Uterus (tissue), 2 donors: ENCODE measurements at regions not wholly inside any gene's neighbourhood (a gene's known extent, or its start where the extent isn't known, plus 50 kb on each side); places are given as distances from the start of the nearest gene placed in this dataset.
"Not testable (repeated sequence)": the region's sequence is repeated elsewhere in the genome, so short reads cannot be mapped to it uniquely, and the experiment has no call there.

Source experiments
- CTCF ChIP-seq, 4 experiments: fragments of 200-600 bp in 2 of 4; fragments of 450-650 bp in 2 of 4; sonication (generic) in 2 of 4; IDR thresholded peaks; one replicate each; pipeline ENCODE4 v1.5.1; 2016 to 2019; ENCODE audit warnings: antibody characterized with exemption in 4 of 4, mild to moderate bottlenecking in 2 of 4, moderate library complexity in 1 of 4
- POLR2A ChIP-seq, 2 donors: fragments of 450-650 bp; IDR thresholded peaks; one replicate each; pipeline ENCODE4 v1.6.1; 2016; ENCODE audit warnings: antibody characterized with exemption in 2 of 2, mild to moderate bottlenecking in 1 of 2, moderate library complexity in 1 of 2

- TF ChIP-seq CTCF, POLR2A (IDR thresholded peaks at IDR 0.05): not testable (repeated sequence)
Measured at GRCh38 chr7:65620216-65620615, 246.6 kb downstream of the ZNF92 start.
